ENCODE measurements at regions not wholly inside any gene's neighbourhood (a gene's known extent, or its start where the extent isn't known, plus 50 kb on each side); places are given as distances from the start of the nearest gene placed in this dataset.

DNA sequence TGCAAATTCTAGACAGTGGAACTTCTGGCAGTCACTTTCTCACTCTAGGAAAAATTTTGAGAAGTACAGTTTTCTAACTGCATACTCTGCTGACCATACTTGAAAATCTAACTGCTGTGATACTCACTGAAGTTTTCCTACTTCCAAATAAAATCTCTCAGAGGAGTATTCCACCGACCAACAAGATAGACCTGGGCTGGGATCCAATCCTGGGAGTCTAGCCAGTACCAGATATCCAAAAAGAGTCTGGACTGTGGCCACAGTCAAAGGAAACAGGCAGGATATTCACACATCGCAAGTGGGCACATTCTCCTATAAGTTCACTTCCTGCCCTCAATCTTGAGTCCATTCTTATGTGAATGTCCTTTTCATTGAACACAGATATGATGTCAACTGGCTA lies 1138.7 kb upstream of the PCDH7 start:
- Histone ChIP-seq H3K27ac (no peak overlapping the region), H3K79me2 (no peaks in the 10 kb centered on the region), H3K4me1 (ENCODE audit: insufficient read depth) (no peaks in the 10 kb centered on the region), H4K20me1 (ENCODE audit: insufficient read depth, poor library complexity, severe bottlenecking) (no peaks in the 10 kb centered on the region), H2AFZ (no peak overlapping the region), H3K27me3 (no peaks in the 10 kb centered on the region), H3K9me3 (ENCODE audit: low read depth) (no peaks in the 10 kb centered on the region), H3K4me3 (no peak overlapping the region), H3K4me2 (no peak overlapping the region), H3K36me3 (replicated peaks; ENCODE audit: insufficient read depth, low read depth) (no peaks in the 10 kb centered on the region), H3K9me2 (replicated peaks; ENCODE audit: insufficient read depth) (no peaks in the 10 kb centered on the region)
- TF ChIP-seq EZH2 (IDR thresholded peaks at IDR 0.05; ENCODE audit: borderline replicate concordance) (no peak), EZH2phosphoT487 (IDR thresholded peaks at IDR 0.05; ENCODE audit: low read depth, severe bottlenecking, unreplicated experiment) (no peak)
- TF ChIP-seq, protein P1, sequence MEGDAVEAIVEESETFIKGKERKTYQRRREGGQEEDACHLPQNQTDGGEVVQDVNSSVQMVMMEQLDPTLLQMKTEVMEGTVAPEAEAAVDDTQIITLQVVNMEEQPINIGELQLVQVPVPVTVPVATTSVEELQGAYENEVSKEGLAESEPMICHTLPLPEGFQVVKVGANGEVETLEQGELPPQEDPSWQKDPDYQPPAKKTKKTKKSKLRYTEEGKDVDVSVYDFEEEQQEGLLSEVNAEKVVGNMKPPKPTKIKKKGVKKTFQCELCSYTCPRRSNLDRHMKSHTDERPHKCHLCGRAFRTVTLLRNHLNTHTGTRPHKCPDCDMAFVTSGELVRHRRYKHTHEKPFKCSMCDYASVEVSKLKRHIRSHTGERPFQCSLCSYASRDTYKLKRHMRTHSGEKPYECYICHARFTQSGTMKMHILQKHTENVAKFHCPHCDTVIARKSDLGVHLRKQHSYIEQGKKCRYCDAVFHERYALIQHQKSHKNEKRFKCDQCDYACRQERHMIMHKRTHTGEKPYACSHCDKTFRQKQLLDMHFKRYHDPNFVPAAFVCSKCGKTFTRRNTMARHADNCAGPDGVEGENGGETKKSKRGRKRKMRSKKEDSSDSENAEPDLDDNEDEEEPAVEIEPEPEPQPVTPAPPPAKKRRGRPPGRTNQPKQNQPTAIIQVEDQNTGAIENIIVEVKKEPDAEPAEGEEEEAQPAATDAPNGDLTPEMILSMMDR (IDR thresholded peaks at IDR 0.05; ENCODE audit: poor library complexity) = no peak
- DNase-seq (ENCODE audit: low spot score) = peak; percentile 10
- 58% methylated on average over 2 of the region's 2 CpGs for WGBS (ENCODE audit: low lambda C conversion rate, missing lambda C conversion rate)

DNA sequence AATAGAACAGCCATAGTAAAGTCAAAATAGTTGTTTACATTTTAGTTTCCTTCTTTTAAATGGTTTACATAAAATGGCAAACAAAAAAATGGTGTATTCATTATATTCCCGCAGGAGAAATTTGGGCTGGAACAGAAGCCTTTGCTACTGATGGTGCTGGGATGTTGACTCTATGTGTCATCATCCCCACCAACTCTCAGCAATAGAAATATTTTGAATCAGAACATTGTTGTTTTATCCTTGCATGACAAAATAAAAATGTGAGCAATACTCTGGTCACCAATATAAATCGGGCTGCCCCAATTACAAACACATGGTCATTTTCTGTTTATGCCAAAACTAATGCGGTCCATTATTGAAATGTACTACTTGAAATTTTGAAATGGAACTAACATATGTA lies 1131.6 kb upstream of the PCDH7 start:
- Histone ChIP-seq H3K27me3 (no peaks in the 10 kb centered on the region), H4K20me1 (ENCODE audit: insufficient read depth, poor library complexity, severe bottlenecking) (no peaks in the 10 kb centered on the region), H3K27ac (no peak overlapping the region), H3K36me3 (replicated peaks; ENCODE audit: insufficient read depth, low read depth) (no peaks in the 10 kb centered on the region), H3K9me3 (ENCODE audit: low read depth) (no peaks in the 10 kb centered on the region), H3K79me2 (no peaks in the 10 kb centered on the region), H2AFZ (no peak overlapping the region), H3K4me1 (ENCODE audit: insufficient read depth) (no peaks in the 10 kb centered on the region), H3K4me2 (no peak overlapping the region), H3K4me3 (no peak overlapping the region), H3K9me2 (replicated peaks; ENCODE audit: insufficient read depth) (no peaks in the 10 kb centered on the region)
- TF ChIP-seq EZH2phosphoT487 (IDR thresholded peaks at IDR 0.05; ENCODE audit: low read depth, severe bottlenecking, unreplicated experiment) = no peak
- TF ChIP-seq EZH2 (IDR thresholded peaks at IDR 0.05; ENCODE audit: borderline replicate concordance) = no peak
- TF ChIP-seq, protein P1 (IDR thresholded peaks at IDR 0.05; ENCODE audit: poor library complexity) = no peak
- no peak for DNase-seq (ENCODE audit: low spot score)
- 57% methylated on average over 3 of the region's 3 CpGs for WGBS (ENCODE audit: low lambda C conversion rate, missing lambda C conversion rate)

DNA sequence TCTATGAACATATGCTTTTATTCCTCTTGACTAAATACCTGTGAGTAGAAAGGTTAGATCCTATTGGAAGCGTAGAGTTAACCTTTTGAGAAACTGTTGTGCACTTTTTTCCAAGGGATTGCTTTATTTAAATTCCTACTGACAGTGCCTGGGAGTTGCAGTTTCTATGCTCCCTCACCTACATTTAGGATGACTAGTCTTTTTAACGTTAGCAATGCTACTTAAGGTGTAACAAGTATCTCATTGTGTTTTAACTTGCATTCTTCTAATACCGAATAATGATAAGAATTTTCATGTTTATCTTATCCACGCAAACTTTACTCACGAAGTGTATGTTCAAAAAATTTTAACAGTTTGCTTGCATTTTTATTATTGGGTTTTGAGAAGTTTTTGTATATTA lies 1123.9 kb upstream of the PCDH7 start:
- DNase-seq (ENCODE audit: low spot score) = no peak
- Histone ChIP-seq H4K20me1 (ENCODE audit: insufficient read depth, poor library complexity, severe bottlenecking) (no peaks in the 10 kb centered on the region), H3K4me1 (ENCODE audit: insufficient read depth) (no peaks in the 10 kb centered on the region), H3K36me3 (replicated peaks; ENCODE audit: insufficient read depth, low read depth) (no peaks in the 10 kb centered on the region), H3K79me2 (no peaks in the 10 kb centered on the region), H3K9me2 (replicated peaks; ENCODE audit: insufficient read depth) (no peaks in the 10 kb centered on the region), H3K9me3 (ENCODE audit: low read depth) (no peaks in the 10 kb centered on the region), H3K27ac (no peak overlapping the region), H2AFZ (no peak overlapping the region), H3K4me2 (no peak overlapping the region), H3K4me3 (no peak overlapping the region), H3K27me3 (no peaks in the 10 kb centered on the region)
- TF ChIP-seq EZH2 (IDR thresholded peaks at IDR 0.05; ENCODE audit: borderline replicate concordance) (no peak), EZH2phosphoT487 (IDR thresholded peaks at IDR 0.05; ENCODE audit: low read depth, severe bottlenecking, unreplicated experiment) (no peak)
- TF ChIP-seq, protein P1 (IDR thresholded peaks at IDR 0.05; ENCODE audit: poor library complexity) = no peak
- WGBS (ENCODE audit: low lambda C conversion rate, missing lambda C conversion rate) = 82% methylated on average over 5 of the region's 5 CpGs

DNA sequence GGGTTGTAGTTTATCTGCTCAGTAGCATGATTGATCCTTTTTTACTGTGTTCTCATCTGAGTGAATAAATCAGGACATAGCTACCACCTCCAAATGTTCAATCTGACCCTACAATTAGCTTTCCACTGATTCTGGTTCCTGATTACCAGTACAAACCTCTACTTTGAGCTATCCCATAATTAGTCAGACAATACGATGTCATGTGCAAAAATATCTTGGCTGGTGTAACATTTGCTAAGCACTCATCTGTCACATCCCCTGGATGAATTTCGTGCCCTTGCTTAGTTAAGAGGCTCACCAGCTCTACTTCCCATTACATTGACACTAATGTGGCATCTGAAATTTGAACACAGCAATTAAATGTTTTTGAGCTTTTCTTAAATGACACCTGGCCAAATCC lies 1101.0 kb upstream of the PCDH7 start:
- H3K36me3 ChIP-seq (replicated peaks; ENCODE audit: insufficient read depth, low read depth) = no peaks in the 10 kb centered on the region
- H3K4me2 ChIP-seq = no peak overlapping the region
- no peaks in the 10 kb centered on the region for H3K9me2 ChIP-seq (replicated peaks; ENCODE audit: insufficient read depth)
- WGBS (ENCODE audit: low lambda C conversion rate, missing lambda C conversion rate) = 89% methylated on average over 2 of the region's 2 CpGs
- H3K9me3 ChIP-seq (ENCODE audit: low read depth) = no peaks in the 10 kb centered on the region
- H4K20me1 ChIP-seq (ENCODE audit: insufficient read depth, poor library complexity, severe bottlenecking) = no peaks in the 10 kb centered on the region
- TF ChIP-seq EZH2phosphoT487 (IDR thresholded peaks at IDR 0.05; ENCODE audit: low read depth, severe bottlenecking, unreplicated experiment) (no peak), EZH2 (IDR thresholded peaks at IDR 0.05; ENCODE audit: borderline replicate concordance) (no peak)
- TF ChIP-seq, protein P1 (IDR thresholded peaks at IDR 0.05; ENCODE audit: poor library complexity) = no peak
- H3K79me2 ChIP-seq = no peaks in the 10 kb centered on the region
- no peak overlapping the region for H3K27ac ChIP-seq
- no peak overlapping the region for H3K4me3 ChIP-seq
- DNase-seq (ENCODE audit: low spot score) = no peak
- H2AFZ ChIP-seq = no peak overlapping the region
- H3K27me3 ChIP-seq = no peaks in the 10 kb centered on the region
- H3K4me1 ChIP-seq (ENCODE audit: insufficient read depth) = no peaks in the 10 kb centered on the region

Measured in hepatocyte (in vitro differentiated cells).